HepG2 (cell line): ENCODE measurements at regions not wholly inside any gene's neighbourhood (a gene's known extent, or its start where the extent isn't known, plus 50 kb on each side); places are given as distances from the start of the nearest gene placed in this dataset.

Source experiments
- ATAC-seq: fragments of 200-7000 bp; cut with Tn5 transposase; 3 replicates; pipeline ENCODE4 v1.9.1; 2020; ENCODE audit warnings: mild to moderate bottlenecking, moderate library complexity
- BruUV-seq: library from RNA; stranded (reverse); fragments of 400-500 nt; replicated peaks from 2 replicates; lab custom pipeline; 2021; lab: Mats Ljungman, UMichigan
- CTCF ChIA-PET: fragments of 300-600 bp; formaldehyde crosslinking; extraction: SDS; loops from one replicate; lab custom pipeline; 2021; ENCODE audit warnings: low total read pairs, inconsistent platforms, low intra/inter-chr PET ratio; lab: Yijun Ruan, JAX
- POLR2A ChIA-PET: fragments of 350-600 bp; sonication (Branson Sonifier 250); formaldehyde crosslinking; loops from one replicate; lab custom pipeline; 2020; ENCODE audit warnings: antibody characterized with exemption, inconsistent platforms; lab: Yijun Ruan, JAX
- DNase-seq: peaks from one replicate; pipeline ENCODE4 v3.0.0-alpha.2; 2015; ENCODE audit warnings: low spot score
- FAIRE-seq: peaks from 3 replicates; lab custom pipeline; 2011; peaks lifted over from hg19 to GRCh38; lab: Jason Lieb, UNC
- H2AFZ ChIP-seq: one replicate; pipeline ENCODE4 v1.6.1; 2011; ENCODE audit warnings: low read length, inconsistent platforms
- H3K27ac ChIP-seq: fragments of 300-600 bp; 3 replicates; pipeline ENCODE4 v1.8.0; 2011; ENCODE audit warnings: mixed run types, mild to moderate bottlenecking, mixed read lengths, low read length, inconsistent platforms; ENCODE audit not compliant: insufficient read depth; ENCODE audit errors: extremely low read length
- H3K27me3 ChIP-seq, 2 experiments: fragments of 200-600 bp in 1 of 2; 2 replicates in 1 of 2; 3 replicates in 1 of 2; pipeline versions ENCODE4 v1.6.0 to v1.8.0; 2011; ENCODE audit warnings: low read length in 2 of 2, mild to moderate bottlenecking in 2 of 2, moderate library complexity in 2 of 2, inconsistent platforms in 1 of 2; ENCODE audit not compliant: insufficient read depth in 2 of 2, control insufficient read depth in 1 of 2
- H3K36me3 ChIP-seq, 2 experiments: fragments of 200-600 bp in 1 of 2; replicated peaks in 1 of 2; 2 replicates in 1 of 2; 3 replicates in 1 of 2; pipeline versions ENCODE4 v1.5.1 to v1.8.0; 2011; ENCODE audit warnings: low read length in 2 of 2, inconsistent platforms in 1 of 2; ENCODE audit not compliant: insufficient read depth in 2 of 2, control insufficient read depth in 1 of 2
- H3K4me1 ChIP-seq: 2 replicates; pipeline ENCODE4 v1.5.1; 2012; ENCODE audit warnings: low read length, inconsistent platforms; ENCODE audit not compliant: insufficient read depth
- H3K4me2 ChIP-seq: 2 replicates; pipeline ENCODE4 v1.6.0; 2011; ENCODE audit warnings: low read depth, low read length, inconsistent platforms
- H3K4me3 ChIP-seq, 3 experiments: fragments of 200-600 bp in 1 of 3; sonication (generic), shearing (Covaris generic) in 1 of 3; replicated peaks in 1 of 3; 2 replicates each; pipeline ENCODE4 v1.5.1; 2011 to 2016; ENCODE audit warnings: low read length in 3 of 3, inconsistent platforms in 2 of 3, low read depth in 2 of 3, mild to moderate bottlenecking in 2 of 3, control low read depth in 1 of 3, mixed read lengths in 1 of 3; ENCODE audit not compliant: insufficient read depth in 1 of 3
- H3K79me2 ChIP-seq: one replicate; pipeline ENCODE4 v1.6.1; 2011; ENCODE audit warnings: low read length, inconsistent platforms; ENCODE audit not compliant: insufficient read depth
- H3K9ac ChIP-seq: 2 replicates; pipeline ENCODE4 v1.6.0; 2011; ENCODE audit warnings: mild to moderate bottlenecking, low read depth, low read length, inconsistent platforms; ENCODE audit not compliant: insufficient read depth
- H3K9me3 ChIP-seq: 2 replicates; pipeline ENCODE4 v1.5.1; 2012; ENCODE audit warnings: mild to moderate bottlenecking, low read length
- H4K20me1 ChIP-seq: 2 replicates; pipeline ENCODE4 v1.6.0; 2011; ENCODE audit warnings: inconsistent platforms, mild to moderate bottlenecking, low read length, moderate library complexity; ENCODE audit not compliant: insufficient read depth
- ARHGAP35 ChIP-seq: sonication (generic); formaldehyde crosslinking; IDR thresholded peaks from 2 replicates; pipeline ENCODE4 v1.9.0; 2022; ENCODE audit warnings: mild to moderate bottlenecking, inconsistent platforms, moderate library complexity, missing genetic modification reagents, borderline replicate concordance
- ARNT2 ChIP-seq: sonication (generic); formaldehyde crosslinking; IDR thresholded peaks from 2 replicates; pipeline ENCODE4 v1.8.0; 2022; ENCODE audit warnings: mild to moderate bottlenecking, low read depth, missing genetic modification reagents, moderate library complexity
- BRF2 ChIP-seq: sonication (generic); formaldehyde crosslinking; IDR thresholded peaks from 2 replicates; pipeline ENCODE4 v1.8.1; 2022; ENCODE audit warnings: mild to moderate bottlenecking, missing genetic modification reagents
- GABPB1 ChIP-seq: IDR thresholded peaks from 2 replicates; pipeline ENCODE4 v1.6.1; 2016; ENCODE audit warnings: mild to moderate bottlenecking, missing genetic modification reagents, moderate library complexity, missing compliant biosample characterization
- GRHL1 ChIP-seq: sonication (generic); formaldehyde crosslinking; conservative IDR thresholded peaks from 2 replicates; pipeline ENCODE4 v1.8.0; 2022; ENCODE audit warnings: missing genetic modification reagents
- KDM1A ChIP-seq: IDR thresholded peaks from 2 replicates; pipeline ENCODE4 v1.6.1; 2016; ENCODE audit warnings: missing compliant biosample characterization
- KMT2A ChIP-seq: sonication (generic); formaldehyde crosslinking; IDR thresholded peaks from 2 replicates; pipeline ENCODE4 v1.4.0; 2020; ENCODE audit warnings: missing genetic modification reagents
- MIXL1 ChIP-seq: IDR thresholded peaks from 2 replicates; pipeline ENCODE4 v1.6.1; 2016
- MTF1 ChIP-seq: sonication (generic); formaldehyde crosslinking; IDR thresholded peaks from 2 replicates; pipeline ENCODE4 v1.5.0; 2020; ENCODE audit warnings: missing genetic modification reagents
- NFE2L1 ChIP-seq: sonication (generic); formaldehyde crosslinking; IDR thresholded peaks from 2 replicates; pipeline ENCODE4 v1.4.0; 2020; ENCODE audit warnings: missing genetic modification reagents, mild to moderate bottlenecking, borderline replicate concordance
- SP5 ChIP-seq: IDR thresholded peaks from 2 replicates; pipeline ENCODE4 v1.6.1; 2016; ENCODE audit warnings: low read depth, borderline replicate concordance
- TCF7L2 ChIP-seq: IDR thresholded peaks from 2 replicates; pipeline ENCODE4 v1.6.1; 2011; ENCODE audit warnings: mild to moderate bottlenecking, low read depth, low read length, moderate library complexity
- ZC3H13 ChIP-seq: sonication (generic); formaldehyde crosslinking; IDR thresholded peaks from 2 replicates; pipeline ENCODE4 v1.8.1; 2023; ENCODE audit warnings: mild to moderate bottlenecking, missing genetic modification reagents, moderate library complexity
- ZNF101 ChIP-seq: sonication (generic); formaldehyde crosslinking; IDR thresholded peaks from 2 replicates; pipeline ENCODE4 v1.4.0; 2020; ENCODE audit warnings: mild to moderate bottlenecking, low read depth, missing genetic modification reagents, borderline replicate concordance
- ZNF207 ChIP-seq: fragments of 450-650 bp; IDR thresholded peaks from 2 replicates; pipeline ENCODE4 v1.6.1; 2016; ENCODE audit warnings: antibody characterized with exemption, borderline replicate concordance
- ZNF256 ChIP-seq: sonication (generic); formaldehyde crosslinking; conservative IDR thresholded peaks from 2 replicates; pipeline ENCODE4 v1.4.0; 2020; ENCODE audit warnings: missing genetic modification reagents
- ZNF563 ChIP-seq: sonication (generic); formaldehyde crosslinking; IDR thresholded peaks from 2 replicates; pipeline ENCODE4 v1.8.0; 2022; ENCODE audit warnings: mild to moderate bottlenecking, moderate library complexity, missing genetic modification reagents
- ZNF780A ChIP-seq: sonication (generic); formaldehyde crosslinking; IDR thresholded peaks from 2 replicates; pipeline ENCODE4 v1.8.0; 2022; ENCODE audit warnings: mild to moderate bottlenecking, missing genetic modification reagents, moderate library complexity
- WGBS: methylation state at CpG from one replicate; pipeline ENCODE4 v1.1.6; 2017; ENCODE audit warnings: low lambda C conversion rate; 5-methylcytosine and 5-hydroxymethylcytosine counted together
- in situ Hi-C: cut with HindIII; loops from 2 replicates; pipeline ENCODE4 v1.10.0; 2017; ENCODE audit warnings: low pct_unique_long_range_greater_than_20kb; ENCODE audit not compliant: extremely low pct_ligation_motif_present
- intact Hi-C: fragments of 100-400 bp; cut with micrococcal nuclease; formaldehyde crosslinking; loops from one replicate; pipeline ENCODE4 v1.10.0; 2022; ENCODE audit not compliant: unreplicated experiment

GRCh38 chr18:76228716-76229115 lies 266.3 kb downstream of the ZNF516 start:
- Histone ChIP-seq H3K9ac (no peak overlapping the region), H4K20me1 (no peaks in the 10 kb centered on the region), H3K4me1 (no peaks in the 10 kb centered on the region), H3K9me3 (no peaks in the 10 kb centered on the region), H3K79me2 (no peaks in the 10 kb centered on the region), H3K36me3 (no peaks in the 10 kb centered on the region), H3K4me3 (no peak overlapping the region), H3K27me3 (peaks cover 0 to 13% of the 10 kb centered on the region in 2 experiments; a peak in 2 of 5 replicates), H2AFZ (no peak overlapping the region), H3K27ac (no peak overlapping the region), H3K4me2 (no peak overlapping the region)
- no TSS peak for BruUV-seq
- 20% methylated on average over 7 of the region's 7 CpGs for WGBS
- FAIRE-seq (no peak), DNase-seq (no peak), ATAC-seq (no peak)
- intact Hi-C loops: no loop called here
- TF ChIP-seq KDM1A (CRISPR knock-in tag) (no peak), ARNT2 (CRISPR knock-in tag) (no peak), ZNF780A (no peak), TCF7L2 (no peak), ZNF207 (no peak), MTF1 (CRISPR knock-in tag) (no peak), MIXL1 (CRISPR knock-in tag) (no peak), BRF2 (CRISPR knock-in tag) (no peak), GABPB1 (no peak)
- ChIA-PET POLR2A (no interaction called here), CTCF (no interaction called here)
- in situ Hi-C loops: no loop called here

- H4K20me1 ChIP-seq: no peaks in the 10 kb centered on the region
- H3K4me2 ChIP-seq: no peak overlapping the region
- H3K27ac ChIP-seq: no peak overlapping the region
- ChIA-PET POLR2A (no interaction called here), CTCF (no interaction called here)
- DNase-seq (no peak), ATAC-seq (no peak), FAIRE-seq (no peak)
- peaks cover 0 to 13% of the 10 kb centered on the region in 2 experiments; a peak in 3 of 5 replicates for H3K27me3 ChIP-seq
- BruUV-seq: no TSS peak
- H2AFZ ChIP-seq: no peak overlapping the region
- no peaks in the 10 kb centered on the region for H3K36me3 ChIP-seq
- intact Hi-C loops (no loop called here), in situ Hi-C loops (no loop called here)
- no peaks in the 10 kb centered on the region for H3K4me1 ChIP-seq
- no peak overlapping the region for H3K9ac ChIP-seq
- H3K9me3 ChIP-seq: no peaks in the 10 kb centered on the region
- WGBS: 15% methylated on average over 5 of the region's 9 CpGs
- H3K4me3 ChIP-seq: no peak overlapping the region
- no peaks in the 10 kb centered on the region for H3K79me2 ChIP-seq
- TF ChIP-seq NFE2L1 (CRISPR knock-in tag) (no peak), ZNF101 (no peak), ZNF256 (CRISPR knock-in tag) (no peak), ZC3H13 (CRISPR knock-in tag) (no peak), GRHL1 (CRISPR knock-in tag) (no peak), KMT2A (no peak), ARHGAP35 (CRISPR knock-in tag) (no peak), SP5 (no peak), ZNF563 (CRISPR knock-in tag) (no peak)
Observed at GRCh38 chr18:76227759-76228158, 267.3 kb downstream of the ZNF516 start.
